KOPT-K1 (cell line): ENCODE measurements at regions not wholly inside any gene's neighbourhood (a gene's known extent, or its start where the extent isn't known, plus 50 kb on each side); places are given as distances from the start of the nearest gene placed in this dataset.

Experiments
- H3K27ac ChIP-seq: fragments of 200-600 bp; sonication (generic); 2 replicates; pipeline ENCODE4 v1.5.1; 2016; ENCODE audit warnings: antibody characterized with exemption, mild to moderate bottlenecking, low read depth, low read length; ENCODE audit not compliant: poor library complexity, severe bottlenecking
- H3K36me3 ChIP-seq: fragments of 200-600 bp; sonication (generic); 2 replicates; pipeline ENCODE4 v1.5.1; 2017; ENCODE audit warnings: antibody characterized with exemption, mild to moderate bottlenecking, low read length, moderate library complexity; ENCODE audit not compliant: insufficient read depth
- H3K9me3 ChIP-seq: fragments of 200-600 bp; sonication (generic); 2 replicates; pipeline ENCODE4 v1.5.1; 2017; ENCODE audit warnings: antibody characterized with exemption, low read length, mild to moderate bottlenecking; ENCODE audit not compliant: insufficient read depth, poor library complexity, severe bottlenecking

DNA sequence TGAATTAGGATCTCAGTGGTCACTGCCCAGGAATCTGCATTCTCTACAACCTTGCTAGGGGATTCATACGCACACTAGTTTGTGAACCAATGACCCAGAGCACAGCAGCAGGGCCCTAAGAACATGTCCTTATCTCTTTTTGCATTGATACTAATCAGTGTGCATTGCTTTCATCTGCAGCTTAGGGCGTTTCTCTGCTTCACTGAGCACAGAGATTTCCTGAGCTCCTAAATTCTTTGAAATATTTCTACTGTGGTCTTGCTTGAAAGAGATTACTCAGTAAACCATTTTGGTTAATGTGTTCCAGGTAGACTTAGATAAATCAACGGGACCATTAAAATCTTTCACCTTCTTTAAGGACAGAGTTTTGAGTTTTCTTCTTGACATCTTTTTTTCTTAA, 351.3 kb upstream of the KITLG start:
- H3K27ac ChIP-seq, result no peak overlapping the region
- no peaks in the 10 kb centered on the region for H3K36me3 ChIP-seq
- no peaks in the 10 kb centered on the region for H3K9me3 ChIP-seq

GRCh38 chr12:88925454-88925853, 345.2 kb upstream of the KITLG start:
- H3K9me3 ChIP-seq, result no peaks in the 10 kb centered on the region
- H3K36me3 ChIP-seq, result no peaks in the 10 kb centered on the region
- no peak overlapping the region for H3K27ac ChIP-seq

DNA sequence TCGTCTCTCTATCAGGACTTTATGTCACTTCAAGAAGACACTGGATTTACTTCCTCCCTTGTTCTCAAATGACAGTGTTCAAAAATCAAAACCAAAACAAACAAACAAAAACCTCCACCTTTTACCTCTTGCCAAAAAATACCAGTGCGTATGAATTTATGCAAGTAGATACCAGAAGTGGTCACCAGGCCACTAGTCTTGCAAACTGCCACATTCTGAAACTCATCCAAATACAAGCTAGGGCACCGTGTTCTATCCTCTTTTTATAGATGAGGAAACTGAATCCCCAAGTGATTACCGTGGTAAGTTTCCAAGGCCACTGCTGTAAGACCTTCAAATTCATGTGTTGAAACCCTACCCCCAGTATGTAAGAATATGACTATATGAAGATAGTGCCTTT, 343.9 kb upstream of the KITLG start:
- Histone ChIP-seq H3K9me3 (no peaks in the 10 kb centered on the region), H3K27ac (no peak overlapping the region), H3K36me3 (no peaks in the 10 kb centered on the region)

DNA sequence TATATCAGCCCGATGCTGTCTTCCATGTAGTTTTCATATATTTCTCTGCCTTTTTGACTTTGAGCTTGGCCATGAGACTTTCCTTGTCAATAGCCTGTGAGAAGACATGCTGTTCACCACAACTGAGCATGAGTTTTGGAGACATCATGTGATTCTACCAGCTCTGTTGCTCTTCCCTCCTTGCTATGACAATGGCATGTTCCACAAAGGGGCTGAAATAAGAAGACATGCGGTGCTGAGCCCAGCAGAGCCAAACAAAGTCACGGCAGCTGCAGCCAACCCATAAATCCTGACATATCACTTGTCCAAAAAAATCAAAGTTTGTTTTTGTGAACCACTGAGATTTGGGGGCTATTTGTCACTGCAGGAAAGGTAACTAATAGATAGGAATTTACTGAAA, 343.4 kb upstream of the KITLG start:
- Histone ChIP-seq H3K27ac (no peak overlapping the region), H3K9me3 (no peaks in the 10 kb centered on the region), H3K36me3 (no peaks in the 10 kb centered on the region)

DNA sequence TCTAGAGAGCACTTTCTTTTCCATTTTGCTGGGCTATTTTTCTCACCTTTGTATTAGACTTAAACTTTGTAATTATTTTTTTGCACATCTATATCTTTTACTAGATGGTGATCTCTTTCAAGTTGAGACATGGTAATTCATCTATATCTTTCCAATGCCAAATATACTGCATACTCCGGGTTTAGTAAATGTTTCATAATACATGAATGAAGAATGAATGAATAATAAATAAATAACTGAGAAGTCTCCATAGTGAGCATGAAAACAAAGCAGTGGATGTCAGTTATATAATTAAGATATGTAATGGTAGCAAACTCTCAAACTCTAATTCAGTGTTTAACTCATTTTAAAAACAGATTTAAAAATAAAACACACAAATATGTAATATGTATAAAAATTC, 342.5 kb upstream of the KITLG start:
- Histone ChIP-seq H3K36me3 (no peaks in the 10 kb centered on the region), H3K27ac (no peak overlapping the region), H3K9me3 (no peaks in the 10 kb centered on the region)

DNA sequence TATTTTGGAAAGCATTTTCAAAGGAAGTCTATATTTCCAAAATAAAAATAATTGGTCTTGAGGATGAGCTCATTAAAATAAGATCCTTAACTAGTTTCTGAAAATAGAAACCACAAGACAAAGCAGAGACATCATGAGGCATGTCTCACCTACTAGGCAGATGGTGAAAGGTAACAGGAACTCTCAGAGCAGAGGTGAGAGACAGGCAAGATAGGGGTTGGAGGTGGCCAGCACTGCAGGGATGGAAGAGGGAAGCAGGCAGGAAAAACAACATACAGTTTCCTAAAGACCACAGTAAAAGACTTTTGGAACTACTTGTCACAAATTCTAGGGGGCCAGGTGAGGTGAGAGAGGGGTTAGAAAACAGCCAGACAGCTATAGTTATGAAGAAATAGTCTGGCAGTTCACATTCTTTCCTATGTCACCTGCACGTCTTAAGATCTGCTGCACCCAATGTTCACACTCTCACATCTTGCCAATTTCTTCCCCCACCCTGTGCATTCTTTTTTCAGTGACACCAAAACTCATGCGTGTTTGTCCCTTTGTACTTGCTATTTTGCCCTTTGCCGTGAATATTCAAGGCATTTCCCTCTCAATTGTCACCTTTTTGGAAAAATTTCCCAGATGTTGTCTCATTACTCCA, 341.7 kb upstream of the KITLG start:
- H3K36me3 ChIP-seq, result no peaks in the 10 kb centered on the region
- H3K9me3 ChIP-seq, result no peaks in the 10 kb centered on the region
- H3K27ac ChIP-seq, result no peak overlapping the region

DNA sequence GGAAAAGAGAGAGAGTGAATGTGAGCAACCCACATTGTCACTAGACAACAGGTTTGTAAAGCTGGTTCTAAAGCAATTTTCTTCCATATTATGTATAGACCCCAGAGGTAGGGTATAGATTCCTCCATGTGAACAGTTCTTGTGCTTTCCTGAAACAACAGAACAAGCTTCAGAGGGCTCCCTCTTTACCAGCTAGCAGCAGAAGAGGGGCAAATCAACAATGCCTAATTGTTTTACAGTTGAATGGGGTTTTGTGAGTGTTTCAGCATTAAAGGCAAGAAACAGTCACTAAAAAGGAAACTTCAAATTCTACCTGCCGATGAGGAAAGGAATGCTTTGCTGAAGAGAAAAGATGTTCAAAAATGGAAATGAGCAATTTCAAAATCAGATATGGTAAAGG, 341.2 kb upstream of the KITLG start:
- Histone ChIP-seq H3K27ac (no peak overlapping the region), H3K36me3 (no peaks in the 10 kb centered on the region)

DNA sequence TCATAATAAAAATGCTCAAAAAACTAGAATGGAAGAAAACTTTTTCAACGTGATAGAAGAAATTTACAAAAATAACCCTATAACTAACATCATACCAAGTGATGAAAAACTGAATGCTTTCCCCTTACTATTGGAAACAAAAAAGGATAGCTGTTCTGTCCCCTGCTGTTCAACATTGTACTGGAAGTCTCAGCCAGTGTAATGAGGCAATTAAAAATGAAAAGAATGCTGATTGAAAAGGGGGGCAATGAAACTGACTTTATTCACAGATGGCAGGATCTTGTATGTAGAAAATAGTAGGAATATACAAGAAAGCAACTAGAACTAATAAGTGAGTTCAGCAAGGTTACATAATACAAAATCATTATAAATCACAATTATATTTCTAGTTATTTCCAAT, 337.9 kb upstream of the KITLG start:
- H3K36me3 ChIP-seq, result no peaks in the 10 kb centered on the region
- peaks cover 22% of the 10 kb centered on the region for H3K9me3 ChIP-seq
- H3K27ac ChIP-seq, result no peak overlapping the region

More for the DNA sequence above, 341.2 kb upstream of the KITLG start:
- H3K9me3 ChIP-seq, result no peaks in the 10 kb centered on the region

GRCh38 chr12:88914967-88915366, 334.7 kb upstream of the KITLG start:
- Histone ChIP-seq H3K9me3 (peaks cover 26% of the 10 kb centered on the region), H3K27ac (no peak overlapping the region), H3K36me3 (no peaks in the 10 kb centered on the region)

DNA sequence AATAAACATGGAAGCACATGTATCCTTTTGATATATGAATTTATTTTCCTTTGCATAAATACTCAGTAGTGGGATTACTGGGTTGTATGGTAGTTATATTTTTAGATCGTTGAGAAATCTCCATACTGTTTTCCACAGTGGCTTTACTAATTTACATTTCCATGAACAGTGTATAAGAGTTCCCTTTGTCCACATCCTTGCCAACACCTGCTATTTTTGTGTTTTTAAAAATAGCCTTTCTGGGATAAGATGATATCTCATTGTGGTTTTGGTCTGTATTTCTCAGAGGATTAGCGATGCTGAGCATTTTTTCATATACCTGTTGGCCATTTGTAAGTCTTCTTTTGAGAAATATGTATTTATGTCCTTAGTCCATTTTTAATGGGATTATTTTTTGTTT, 329.2 kb upstream of the KITLG start:
- Histone ChIP-seq H3K27ac (no peak overlapping the region), H3K36me3 (no peaks in the 10 kb centered on the region), H3K9me3 (peaks cover 14% of the 10 kb centered on the region)

DNA sequence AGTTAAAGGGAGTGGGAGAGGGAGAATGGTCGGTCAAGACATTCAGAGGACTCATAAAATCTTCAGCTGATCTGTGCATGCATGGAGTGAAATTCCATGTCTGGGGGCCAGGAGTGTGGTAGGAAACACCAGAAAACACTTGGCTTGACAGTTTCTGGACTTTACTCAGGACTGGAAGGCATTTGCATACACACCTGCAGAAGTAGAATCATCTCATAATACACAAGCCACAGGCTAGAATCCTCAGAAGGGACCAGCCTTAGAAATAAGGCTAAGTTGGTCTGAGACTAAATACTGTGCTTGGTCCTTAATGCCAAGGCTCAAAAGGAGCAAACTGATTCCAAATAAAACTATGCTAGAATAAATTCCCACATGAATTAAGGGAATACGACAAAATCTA, 328.1 kb upstream of the KITLG start:
- no peaks in the 10 kb centered on the region for H3K36me3 ChIP-seq
- no peak overlapping the region for H3K27ac ChIP-seq
- H3K9me3 ChIP-seq, result peaks cover 4% of the 10 kb centered on the region

GRCh38 chr12:88904705-88905104, 324.4 kb upstream of the KITLG start:
- no peaks in the 10 kb centered on the region for H3K9me3 ChIP-seq
- H3K27ac ChIP-seq, result no peak overlapping the region
- no peaks in the 10 kb centered on the region for H3K36me3 ChIP-seq

- no peak overlapping the region for H3K27ac ChIP-seq
- H3K36me3 ChIP-seq, result no peaks in the 10 kb centered on the region
- no peaks in the 10 kb centered on the region for H3K9me3 ChIP-seq
Measured at GRCh38 chr12:88903333-88903732, 323.1 kb upstream of the KITLG start.

DNA sequence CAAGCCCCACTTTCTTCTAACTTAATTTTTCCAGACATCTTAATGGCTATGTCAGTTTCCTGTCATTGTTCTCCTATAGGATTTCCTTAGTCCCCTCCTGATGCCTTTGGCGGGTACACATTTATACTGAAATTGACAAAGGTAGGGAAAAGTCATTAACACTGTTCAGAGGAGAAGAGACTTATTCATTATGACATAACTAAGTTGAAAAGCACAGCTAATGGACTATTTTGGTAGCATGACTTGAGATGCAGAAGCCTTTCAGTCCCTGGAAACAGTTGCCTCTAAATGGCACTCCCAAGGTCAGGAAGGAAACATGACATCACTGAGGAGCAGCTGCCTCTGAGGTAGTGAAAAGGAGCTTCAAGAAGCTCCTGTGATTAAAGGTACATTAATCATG, 317.5 kb upstream of the KITLG start:
- Histone ChIP-seq H3K9me3 (no peaks in the 10 kb centered on the region), H3K27ac (no peak overlapping the region), H3K36me3 (no peaks in the 10 kb centered on the region)

DNA sequence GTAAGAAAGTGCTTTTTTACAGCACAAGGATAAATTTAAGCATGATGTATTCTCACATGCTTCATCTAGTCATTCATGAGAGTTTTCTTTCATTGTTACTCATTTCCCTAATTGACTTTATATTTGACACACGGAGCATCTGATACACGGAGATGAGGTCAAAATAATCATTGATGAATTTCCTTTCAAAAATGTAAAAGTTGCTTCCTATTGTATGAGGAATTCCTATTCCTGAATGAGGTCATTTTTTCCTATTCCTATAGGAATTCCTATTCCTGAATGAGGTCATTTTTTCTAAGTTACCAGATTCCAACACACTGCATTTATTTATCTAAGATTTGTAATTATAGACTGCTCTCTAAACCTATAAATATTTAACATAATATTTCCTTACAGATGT, 316.7 kb upstream of the KITLG start:
- Histone ChIP-seq H3K36me3 (no peaks in the 10 kb centered on the region), H3K27ac (no peak overlapping the region), H3K9me3 (no peaks in the 10 kb centered on the region)

DNA sequence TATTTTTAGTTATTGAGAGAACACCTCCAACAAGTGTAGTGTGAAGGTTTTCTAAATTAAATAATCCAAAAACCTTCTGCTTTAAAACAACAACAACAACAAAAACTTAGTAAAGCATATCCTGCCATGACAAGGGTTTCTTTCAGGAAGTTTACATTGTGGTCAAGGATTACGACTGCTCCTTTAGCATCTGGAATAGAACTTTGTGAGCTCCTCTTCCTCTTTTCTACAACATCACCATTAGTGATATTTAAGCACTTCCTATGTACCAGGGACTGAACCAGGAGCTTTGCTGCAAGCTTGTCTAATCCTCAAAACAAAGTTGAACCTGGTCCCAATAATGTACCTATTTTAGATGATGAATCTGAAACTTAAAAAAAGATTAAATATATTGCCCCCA, 315.4 kb upstream of the KITLG start:
- H3K9me3 ChIP-seq, result no peaks in the 10 kb centered on the region

More for the DNA sequence above, 315.4 kb upstream of the KITLG start:
- no peak overlapping the region for H3K27ac ChIP-seq
- H3K36me3 ChIP-seq, result no peaks in the 10 kb centered on the region
